D341Med (cell line): ENCODE measurements at regions not wholly inside any gene's neighbourhood (a gene's known extent, or its start where the extent isn't known, plus 50 kb on each side); places are given as distances from the start of the nearest gene placed in this dataset.

Source experiments
- DNase-seq: peaks from one replicate; pipeline ENCODE4 v3.0.0; 2012; ENCODE audit warnings: low spot score

DNA sequence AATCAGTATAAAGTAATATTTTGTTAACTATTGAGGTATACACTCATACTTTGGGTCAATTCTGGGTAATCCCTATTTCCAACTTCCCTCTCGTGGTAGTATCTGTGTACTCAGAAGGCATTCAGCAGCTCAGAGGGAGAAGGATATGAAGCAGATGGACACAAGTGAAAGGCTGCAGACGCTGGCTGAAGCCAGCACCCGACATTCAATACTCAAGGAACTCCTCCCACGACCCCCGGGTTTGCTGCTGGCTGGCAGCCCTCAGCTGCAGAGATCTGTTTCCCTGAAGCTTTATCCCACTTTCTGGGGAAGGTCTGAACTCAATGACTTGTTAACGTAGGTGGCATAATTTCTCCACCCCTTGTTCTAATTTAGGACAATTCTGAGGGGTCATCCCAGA is 847.3 kb upstream of the SOX11 start:
- no peak for DNase-seq

DNA sequence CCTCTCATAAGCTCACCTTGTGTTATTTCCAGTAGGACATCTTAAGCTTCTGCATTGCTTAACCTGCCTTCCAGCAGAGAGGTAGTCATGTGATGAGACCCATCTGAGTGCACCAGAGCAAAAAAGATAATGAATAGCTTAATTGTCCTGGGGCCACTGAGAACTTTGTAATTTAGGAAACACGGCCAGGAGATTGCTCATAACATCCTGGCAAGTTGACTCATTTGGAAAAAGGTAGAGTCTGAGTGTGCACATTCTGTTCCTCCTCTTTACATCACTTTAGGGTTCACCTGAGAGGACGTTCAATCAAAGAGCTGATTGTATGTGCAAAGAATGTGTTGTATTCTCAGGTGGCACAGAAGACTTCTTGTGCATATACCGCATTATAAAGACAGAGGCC is 830.2 kb upstream of the SOX11 start:
- no peak for DNase-seq

DNA sequence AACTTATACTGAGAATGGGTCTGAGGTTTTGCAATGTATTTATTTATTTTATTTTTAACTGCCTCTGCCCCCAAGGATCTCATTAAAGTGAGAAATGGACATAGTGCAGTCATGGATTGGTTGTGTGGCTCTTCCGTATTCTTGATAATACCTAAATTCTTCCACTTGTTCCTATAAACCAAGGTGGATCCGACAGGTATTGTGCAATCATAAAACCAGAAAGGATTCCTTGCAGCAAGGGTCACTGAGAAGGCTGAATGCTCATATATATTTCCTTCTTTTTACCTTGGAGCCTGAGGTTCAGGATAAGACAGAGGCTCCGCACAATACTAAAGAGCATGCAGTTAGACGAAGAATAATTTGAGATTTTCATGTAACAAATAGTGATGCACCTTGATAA is 826.0 kb upstream of the SOX11 start:
- DNase-seq, result no peak

DNA sequence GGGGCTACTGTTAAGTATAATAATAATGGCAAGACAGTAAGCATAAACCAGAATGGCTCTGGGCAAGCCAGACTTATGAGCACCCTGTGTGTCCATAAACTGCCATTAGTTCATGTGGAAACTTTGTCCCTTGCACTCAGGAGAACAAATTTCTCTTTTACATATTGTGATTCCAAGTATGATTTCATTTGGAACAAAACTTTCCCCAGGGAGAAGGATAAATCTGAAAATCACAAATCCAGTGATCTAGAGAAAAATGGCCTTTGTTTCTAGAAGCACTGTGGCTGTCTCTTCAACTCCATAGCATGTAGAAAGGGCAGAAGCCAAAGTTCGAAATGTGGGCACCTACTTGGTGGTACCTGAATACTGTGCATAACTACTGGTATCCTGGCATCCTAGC is 823.7 kb upstream of the SOX11 start:
- DNase-seq, result no peak

DNA sequence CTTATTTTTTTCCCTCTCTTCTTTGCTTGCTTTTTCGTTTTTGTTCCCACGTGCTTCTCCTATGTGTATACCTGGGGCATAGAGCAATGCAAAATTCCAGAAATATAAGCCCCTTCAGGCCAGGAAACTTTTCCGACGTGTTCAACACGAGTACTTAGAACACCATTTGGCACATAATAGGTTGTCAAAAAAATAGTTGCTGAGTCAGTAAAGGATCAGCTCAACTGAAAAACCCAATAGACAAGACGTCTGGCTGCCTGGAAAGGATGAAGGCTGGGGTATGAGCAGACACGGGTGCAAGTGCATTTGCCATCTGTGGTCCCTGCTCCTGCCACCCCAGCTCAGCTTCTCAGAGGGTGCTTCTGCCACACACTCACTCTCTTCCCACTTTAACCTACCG is 823.0 kb upstream of the SOX11 start:
- DNase-seq, result no peak

DNA sequence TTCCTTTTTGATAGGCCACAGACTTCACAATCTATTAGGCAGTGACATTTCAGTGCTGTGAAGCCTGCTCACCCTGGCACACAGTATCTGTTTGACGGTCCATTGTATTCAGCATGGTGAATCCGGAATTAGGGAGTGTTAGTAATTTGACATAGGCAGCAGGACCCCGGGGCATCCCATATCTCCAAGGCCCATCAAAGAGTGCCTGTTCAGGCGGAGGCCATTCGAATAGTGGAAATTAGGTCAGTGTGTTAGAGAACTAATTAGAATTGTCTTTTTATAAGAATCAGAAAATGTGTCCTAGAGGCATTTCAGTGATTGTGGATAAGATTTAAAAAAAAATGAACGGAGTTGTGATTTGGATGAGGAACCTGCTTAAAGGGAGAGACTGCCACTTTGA is 818.8 kb upstream of the SOX11 start:
- no peak for DNase-seq

DNA sequence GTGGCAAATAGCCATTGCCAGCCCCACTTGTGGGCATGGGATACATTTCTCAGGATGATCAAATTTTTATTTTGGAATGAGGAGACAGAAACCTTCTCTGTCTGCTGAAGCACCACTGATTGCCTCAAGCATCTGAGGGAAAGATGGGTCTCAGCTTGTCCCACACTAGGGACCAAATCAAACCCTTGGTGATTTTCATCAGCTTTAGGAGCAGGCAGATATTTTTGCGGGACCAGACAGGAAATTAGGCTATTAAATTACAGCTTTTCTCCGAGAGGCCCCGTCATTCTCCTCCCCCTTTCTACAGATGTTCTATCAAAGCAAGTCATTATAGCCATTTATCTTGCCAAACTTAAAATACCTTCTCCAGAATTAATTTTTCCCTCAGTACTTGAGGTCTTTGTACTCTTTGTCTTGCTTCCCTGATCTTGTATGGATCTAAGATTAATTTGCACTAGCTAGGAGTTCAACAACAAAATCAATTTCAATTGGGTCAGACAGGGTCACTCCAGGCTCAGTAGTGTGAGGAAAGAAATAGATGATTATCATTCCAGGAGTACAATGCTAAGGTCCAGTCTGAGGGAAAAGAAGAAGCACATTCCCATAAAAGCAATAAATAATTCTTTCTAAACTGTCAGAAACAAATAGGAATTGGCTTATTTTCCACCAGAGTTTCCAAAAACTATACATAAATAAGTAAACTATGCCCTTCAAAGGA is 818.1 kb upstream of the SOX11 start:
- DNase-seq, result no peak

DNA sequence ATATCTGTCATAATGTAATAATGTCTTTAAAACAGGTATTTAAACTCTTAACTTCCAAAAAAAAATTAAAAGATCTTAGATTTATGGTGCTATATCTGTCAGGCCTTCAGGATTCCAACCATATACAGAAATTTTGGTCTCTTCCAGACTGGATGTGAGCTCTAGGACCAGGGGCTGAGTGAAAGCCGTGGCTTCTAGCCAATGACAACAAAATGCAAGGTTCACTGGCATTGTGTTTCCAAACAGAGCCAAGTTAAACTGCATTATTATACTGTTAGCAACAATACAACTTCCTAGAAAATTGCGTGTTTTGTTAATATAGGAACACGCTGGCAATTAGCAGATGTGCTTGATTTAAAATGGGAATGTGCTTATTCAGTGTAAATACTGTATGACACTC is 809.8 kb upstream of the SOX11 start:
- DNase-seq, result no peak

DNA sequence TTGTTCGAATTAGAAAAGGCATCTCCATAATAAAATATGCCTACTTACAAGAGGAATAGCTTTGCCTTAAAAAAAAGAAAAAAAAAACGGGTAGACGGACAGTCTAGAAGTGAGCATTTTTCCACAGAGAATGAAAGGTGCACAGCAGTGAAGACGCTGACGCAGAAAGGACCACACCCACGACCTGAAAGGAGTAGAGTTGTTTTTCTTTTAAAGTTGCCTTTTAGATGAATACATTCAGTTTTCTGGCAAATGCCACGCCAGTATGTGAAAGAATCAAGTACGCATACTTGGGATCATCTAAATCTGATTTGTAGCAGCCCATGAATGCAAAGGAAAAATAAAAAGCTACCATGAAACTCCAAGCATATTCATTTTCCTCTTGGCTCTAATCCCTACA is 809.2 kb upstream of the SOX11 start:
- DNase-seq, result no peak

DNA sequence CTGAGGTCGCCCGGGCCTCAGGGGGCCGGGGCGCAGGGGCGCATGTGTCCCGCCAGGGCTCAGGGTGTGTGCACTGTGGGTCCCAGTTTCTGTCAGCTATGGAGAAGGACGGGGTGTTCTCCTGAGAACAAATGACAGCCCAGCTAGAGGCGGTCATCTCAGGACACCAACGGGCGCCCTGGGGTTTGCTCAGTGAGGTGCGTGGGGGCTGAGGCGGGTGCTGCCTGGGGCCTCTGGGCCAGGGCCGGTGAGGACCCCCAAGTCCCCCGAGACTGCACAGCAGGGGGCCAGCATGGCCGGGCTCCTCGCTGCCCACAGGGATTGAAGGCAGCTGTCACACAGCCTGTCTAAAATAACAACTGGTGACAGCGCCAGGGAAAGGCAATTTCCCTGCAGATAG is 808.8 kb upstream of the SOX11 start:
- DNase-seq, result no peak

DNA sequence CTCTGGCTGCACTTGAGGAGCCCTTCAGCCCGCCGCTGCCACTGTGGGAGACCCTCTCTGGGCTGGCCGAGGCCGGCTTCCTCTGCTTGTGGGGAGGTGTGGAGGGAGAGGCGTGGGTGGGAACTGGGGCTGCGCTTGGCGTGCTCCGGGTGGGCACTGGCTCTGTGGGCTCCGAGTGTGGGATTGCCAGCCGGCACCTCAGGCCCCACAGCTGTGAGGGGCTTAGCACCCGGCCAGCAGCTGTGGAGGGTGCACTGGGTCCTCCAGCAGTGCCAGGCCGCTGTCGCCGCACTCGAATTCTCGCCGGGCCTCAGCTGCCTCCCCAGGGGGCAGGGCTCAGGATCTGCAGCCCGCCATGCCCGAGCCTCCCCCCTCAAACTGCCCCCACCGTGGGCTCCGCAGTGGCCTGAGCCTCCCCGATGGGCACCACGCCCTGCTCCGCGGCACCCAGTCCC is 808.0 kb upstream of the SOX11 start:
- DNase-seq, result no peak

DNA sequence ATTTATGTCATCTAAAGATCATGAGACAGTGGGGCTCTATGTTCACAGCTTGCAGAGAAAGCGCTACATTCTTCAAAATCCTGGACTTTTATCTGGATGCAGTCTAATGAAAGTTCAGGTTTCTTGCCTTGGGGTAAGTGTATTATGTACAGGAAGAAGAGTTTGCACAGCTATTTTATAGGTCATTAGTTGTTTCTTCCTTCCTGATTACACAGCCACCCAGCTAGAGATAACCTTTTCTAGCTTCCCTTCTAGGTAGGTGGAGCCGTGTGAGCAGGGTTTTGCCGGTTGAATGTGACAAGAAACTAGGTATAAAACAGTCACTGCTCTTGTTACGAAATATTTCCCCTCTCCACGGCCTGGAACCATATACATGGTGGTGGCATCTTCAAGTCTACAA is 800.8 kb upstream of the SOX11 start:
- DNase-seq, result no peak

DNA sequence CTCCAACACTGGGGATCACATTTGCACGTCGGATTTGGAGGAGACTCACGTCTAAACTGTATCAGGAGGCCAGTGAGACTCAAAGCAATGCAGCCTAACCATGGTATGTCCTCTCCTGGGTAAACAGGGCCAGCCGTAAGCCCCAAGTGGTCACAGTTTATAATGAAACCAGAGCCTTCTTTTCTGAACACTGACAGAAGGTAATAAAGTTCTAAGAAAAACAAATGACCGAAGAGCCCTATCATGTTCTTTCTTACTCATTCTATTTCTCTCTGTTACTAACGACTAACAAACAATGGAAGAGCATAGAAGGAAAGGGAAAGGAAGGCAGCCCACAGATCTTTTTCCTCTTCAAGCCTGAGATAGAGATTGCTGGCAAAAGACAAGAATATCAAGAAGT is 796.8 kb upstream of the SOX11 start:
- DNase-seq, result no peak

DNA sequence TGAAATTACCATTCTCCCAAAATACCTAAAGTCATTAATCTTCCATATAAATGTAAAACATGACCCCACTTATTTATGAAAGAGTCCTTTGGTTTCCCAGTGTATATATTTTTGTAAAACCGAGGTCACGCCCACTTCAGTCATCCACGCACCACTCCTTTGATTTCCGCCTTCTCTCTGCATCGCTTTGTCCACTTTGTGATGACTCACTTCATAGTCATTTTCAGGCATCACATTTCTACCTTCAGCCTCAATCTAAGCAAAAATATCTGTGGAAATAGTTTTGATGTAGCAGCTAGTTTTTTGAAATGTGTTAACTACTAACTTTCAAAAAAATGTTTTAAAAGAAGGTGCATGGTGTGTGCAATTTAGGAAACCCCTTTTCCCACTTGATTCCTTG is 793.5 kb upstream of the SOX11 start:
- no peak for DNase-seq

DNA sequence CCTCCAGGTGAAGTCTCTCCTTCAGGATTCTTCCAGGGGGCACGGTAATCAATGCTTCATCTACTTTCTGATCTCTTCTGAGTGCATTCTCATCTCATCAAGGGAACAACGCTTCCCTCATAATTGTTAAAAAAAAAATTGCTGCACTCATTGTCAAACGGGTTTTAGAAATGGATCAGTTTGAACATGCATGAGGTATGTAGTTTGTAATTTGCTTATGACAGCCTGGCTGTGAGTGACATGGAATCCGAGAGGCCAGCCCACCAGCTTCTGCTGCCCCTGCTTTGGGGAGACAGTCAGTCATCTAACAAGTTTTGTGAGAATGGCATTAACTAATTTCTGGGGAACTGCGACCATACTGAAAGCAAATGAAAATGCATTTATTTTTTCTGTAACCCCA is 791.9 kb upstream of the SOX11 start:
- DNase-seq, result no peak

DNA sequence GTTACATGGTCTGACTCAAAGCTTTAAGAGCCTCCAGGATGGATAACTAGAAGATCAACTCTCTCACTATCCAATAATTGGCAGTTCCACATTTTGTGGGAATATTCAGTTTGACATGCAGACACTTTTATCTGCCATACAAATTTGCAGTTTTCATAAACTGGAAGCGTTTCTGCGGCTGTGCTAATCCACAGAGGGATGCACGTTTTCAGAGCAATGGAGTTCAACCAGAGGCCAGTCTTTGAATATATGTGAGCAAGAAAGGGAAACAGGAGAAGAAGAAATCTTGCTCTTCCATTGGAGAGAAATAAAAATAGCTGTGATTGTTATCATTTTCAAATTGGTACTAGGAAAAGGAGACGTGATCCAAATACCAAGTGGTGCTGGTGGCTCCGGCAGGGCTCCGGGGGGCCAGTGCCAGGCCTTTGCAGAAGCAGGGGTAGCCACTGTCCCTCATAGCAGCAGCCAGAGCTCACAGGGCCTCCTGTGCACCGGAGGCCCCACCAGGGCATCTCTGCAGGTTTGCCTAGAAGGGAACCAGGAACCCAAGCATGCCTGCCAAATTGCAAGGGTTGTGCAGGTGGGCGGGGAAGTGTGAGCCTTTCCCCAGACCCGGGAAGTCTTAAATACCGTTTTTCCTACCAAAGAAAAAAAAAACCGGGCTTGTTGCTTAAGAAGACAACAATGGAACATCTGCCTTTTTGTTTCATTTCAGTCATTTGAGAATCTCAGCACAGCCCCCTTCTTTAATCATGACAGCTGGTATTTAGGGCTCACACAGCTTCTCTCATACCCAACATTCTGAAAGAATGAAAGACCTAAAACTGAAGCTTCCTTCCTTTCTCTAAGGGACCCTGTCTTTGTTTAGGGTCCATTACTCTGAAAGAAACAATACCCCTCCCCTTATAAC is 791.1 kb upstream of the SOX11 start:
- no peak for DNase-seq

DNA sequence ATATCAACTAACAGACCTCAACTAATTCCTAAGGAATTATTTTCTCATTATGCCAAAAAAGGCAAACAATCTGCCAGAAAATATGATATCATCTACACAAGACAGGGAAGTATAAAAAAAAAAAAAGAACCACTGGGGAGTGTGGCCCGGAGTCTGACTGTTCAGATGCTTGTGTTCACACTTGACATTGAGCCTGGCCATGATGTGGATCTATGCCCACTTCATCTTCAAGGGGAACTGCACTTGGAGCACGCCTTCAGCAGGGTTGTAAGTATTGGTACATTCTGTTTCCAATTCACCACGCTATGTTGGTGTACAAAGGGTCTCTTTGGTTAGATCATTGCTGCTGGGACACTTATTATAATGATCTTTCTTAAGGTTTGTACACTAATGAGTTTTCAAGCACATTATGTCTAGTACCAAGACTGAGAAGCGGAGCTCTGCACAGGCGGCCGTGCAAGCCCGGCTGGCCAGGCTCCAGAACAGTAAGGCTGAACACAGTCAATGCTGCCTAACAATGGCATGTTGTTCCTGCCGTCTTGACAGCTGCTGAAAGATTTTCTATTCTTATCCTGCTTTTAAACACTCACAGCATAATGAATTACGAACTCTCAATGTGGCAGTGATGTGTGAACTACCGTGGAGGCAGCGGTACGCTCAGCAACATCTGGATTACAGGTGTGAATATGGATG is 788.4 kb upstream of the SOX11 start:
- DNase-seq, result no peak

DNA sequence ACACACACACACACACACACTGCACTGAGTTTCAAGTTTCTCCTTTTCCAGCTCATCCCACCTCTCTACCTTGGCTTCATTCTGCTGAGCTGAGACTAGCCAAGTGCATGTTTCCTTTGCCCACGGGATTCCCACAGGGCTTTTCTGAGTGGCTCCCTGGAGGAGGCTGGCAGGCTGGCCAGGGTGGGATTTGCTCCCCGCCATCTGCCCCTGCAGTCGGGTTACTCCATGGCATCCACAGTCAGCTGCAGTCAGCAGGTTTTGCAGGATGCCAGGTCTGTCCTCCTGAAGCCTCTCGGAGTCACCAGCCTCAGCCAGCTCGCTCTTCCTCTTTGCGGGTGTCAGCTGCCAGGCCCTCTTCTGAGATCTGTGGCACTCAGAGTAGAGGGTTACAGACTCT is 783.7 kb upstream of the SOX11 start:
- peak; percentile 72 for DNase-seq

DNA sequence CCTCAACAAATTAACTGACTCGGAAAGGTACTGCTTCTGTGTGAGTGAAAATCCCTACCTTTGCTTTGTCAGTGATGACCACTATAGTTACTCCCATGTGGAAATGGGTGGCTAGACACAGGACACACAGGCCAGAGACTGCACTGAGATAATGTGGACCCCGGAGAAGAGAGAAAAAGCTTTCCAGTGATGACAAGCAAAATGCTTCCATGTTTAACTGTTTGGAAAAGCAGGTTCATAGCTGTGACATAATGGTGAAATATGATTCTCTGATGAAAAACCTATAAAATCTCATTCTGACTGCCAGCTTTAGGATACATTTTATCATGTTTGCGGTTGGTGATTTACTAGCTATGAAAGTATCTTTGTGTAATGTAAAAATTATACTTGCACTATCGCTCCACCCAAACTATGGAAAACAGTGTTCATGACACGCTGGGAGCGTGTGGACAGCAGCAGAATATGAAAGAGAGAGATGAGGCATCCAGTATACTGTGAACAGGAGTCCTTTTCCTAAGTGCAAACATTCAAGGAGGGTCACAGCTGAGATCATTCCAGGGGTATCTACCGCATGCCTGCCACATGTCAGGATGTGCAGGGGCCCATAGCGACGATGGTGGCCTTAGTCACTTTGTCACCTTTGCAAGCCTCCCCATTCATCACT is 782.7 kb upstream of the SOX11 start:
- DNase-seq, result no peak

DNA sequence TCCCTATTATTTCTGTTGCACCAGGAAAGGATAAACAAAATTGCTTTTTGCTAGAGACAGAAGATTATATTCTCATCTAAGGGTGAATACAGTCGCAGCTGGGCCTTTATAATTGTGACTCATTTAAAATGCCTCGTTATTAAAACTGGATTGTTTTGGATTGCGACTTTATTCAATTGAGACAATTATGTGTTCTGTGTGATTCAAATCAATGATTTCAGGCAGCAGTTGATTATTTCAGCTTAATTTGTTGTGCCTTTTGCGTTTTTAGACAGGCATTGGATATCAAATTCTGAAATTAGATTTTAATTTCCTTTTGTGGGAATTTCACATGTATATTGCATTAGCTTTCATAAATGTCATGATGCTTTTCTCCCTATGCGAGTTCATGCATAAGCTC is 778.1 kb upstream of the SOX11 start:
- no peak for DNase-seq

DNA sequence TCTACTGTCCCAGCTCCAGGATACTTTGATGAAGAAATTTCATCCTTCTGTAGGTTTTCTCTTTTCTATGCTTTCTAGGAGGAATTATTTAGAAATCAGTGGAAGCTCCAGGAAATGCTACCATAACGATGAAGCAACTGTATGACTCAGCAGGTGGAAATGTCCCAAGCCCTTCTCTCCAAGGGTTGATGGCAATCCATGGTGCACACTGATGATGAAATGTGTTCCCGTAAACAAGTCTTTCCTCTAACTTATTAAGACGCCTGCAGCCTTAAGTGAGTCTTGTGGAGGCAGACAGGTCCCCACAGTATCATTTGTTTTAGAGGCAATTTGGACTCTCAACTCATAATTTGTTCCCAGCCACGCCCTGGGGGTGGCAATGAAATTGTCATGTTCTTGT is 777.6 kb upstream of the SOX11 start:
- DNase-seq, result no peak

DNA sequence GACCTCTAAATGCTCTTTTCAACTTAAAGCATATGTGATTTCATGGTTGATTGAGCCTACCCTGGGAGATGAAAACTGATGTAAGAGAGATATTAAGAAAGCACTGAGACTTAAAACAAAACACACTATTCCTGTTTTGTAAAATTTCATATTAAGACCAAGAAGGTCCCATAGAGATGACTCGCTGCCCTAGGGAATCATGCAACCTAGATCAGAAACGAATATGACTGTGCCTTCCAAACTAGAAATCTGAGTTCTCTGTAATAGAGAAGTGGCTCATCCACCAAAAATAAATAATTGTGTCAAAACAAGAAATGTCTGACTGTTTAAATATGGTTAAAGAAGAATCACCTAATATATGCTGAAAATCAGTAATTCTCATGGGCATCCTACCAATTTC is 776.8 kb upstream of the SOX11 start:
- no peak for DNase-seq
